HG03135 (cell line): ENCODE measurements at regions not wholly inside any gene's neighbourhood (a gene's known extent, or its start where the extent isn't known, plus 50 kb on each side); places are given as distances from the start of the nearest gene placed in this dataset.
"Not testable (repeated sequence)": the region's sequence is repeated elsewhere in the genome, so short reads cannot be mapped to it uniquely, and the experiment has no call there.

Experiments used
- ATAC-seq: cut with Tn5 transposase; IDR thresholded peaks from one replicate; pipeline ENCODE4 v1.9.1; 2021; ENCODE audit warnings: mild to moderate bottlenecking, moderate library complexity; ENCODE audit not compliant: unreplicated experiment

GRCh38 chr16:79954921-79955705 is 354.6 kb upstream of the MAF start:
- no peak for ATAC-seq

- ATAC-seq = no peak
Observed at GRCh38 chr16:79950932-79951719, 350.6 kb upstream of the MAF start.

GRCh38 chr16:79949417-79949816 is 348.9 kb upstream of the MAF start:
- no peak for ATAC-seq

GRCh38 chr16:79947771-79948170 is 347.2 kb upstream of the MAF start:
- ATAC-seq = no peak

GRCh38 chr16:79946252-79946651 is 345.7 kb upstream of the MAF start:
- no peak for ATAC-seq

- ATAC-seq = no peak
Observed at GRCh38 chr16:79943736-79944135, 343.2 kb upstream of the MAF start.

- ATAC-seq = no peak
Observed at GRCh38 chr16:79938575-79938974, 338.0 kb upstream of the MAF start.

- not testable (repeated sequence) for ATAC-seq
Observed at GRCh38 chr16:79937671-79938070, 337.1 kb upstream of the MAF start.

GRCh38 chr16:79933603-79934002 is 333.1 kb upstream of the MAF start:
- ATAC-seq = no peak

GRCh38 chr16:79932572-79932971 is 332.0 kb upstream of the MAF start:
- no peak for ATAC-seq

- no peak for ATAC-seq
Observed at GRCh38 chr16:79931721-79932120, 331.2 kb upstream of the MAF start.

- no peak for ATAC-seq
Observed at GRCh38 chr16:79929260-79929965, 328.9 kb upstream of the MAF start.

GRCh38 chr16:79928142-79928873 is 327.8 kb upstream of the MAF start:
- ATAC-seq = no peak

- ATAC-seq = no peak
Observed at GRCh38 chr16:79926451-79927205, 326.1 kb upstream of the MAF start.

GRCh38 chr16:79923431-79923830 is 322.9 kb upstream of the MAF start:
- ATAC-seq = no peak

GRCh38 chr16:79920685-79921084 is 320.1 kb upstream of the MAF start:
- ATAC-seq = no peak

GRCh38 chr16:79918916-79919315 is 318.4 kb upstream of the MAF start:
- ATAC-seq = no peak

- ATAC-seq = no peak
Observed at GRCh38 chr16:79915761-79916160, 315.2 kb upstream of the MAF start.

- ATAC-seq = no peak
Observed at GRCh38 chr16:79914961-79915720, 314.6 kb upstream of the MAF start.
